ENCODE measurements at regions not wholly inside any gene's neighbourhood (a gene's known extent, or its start where the extent isn't known, plus 50 kb on each side); places are given as distances from the start of the nearest gene placed in this dataset.

GRCh38 chr3:22121068-22121701, 370.2 kb upstream of the ZNF385D start:
- no peak overlapping the region for H3K4me3 ChIP-seq (ENCODE audit: low read length)
- H3K27ac ChIP-seq (ENCODE audit: low read depth in 1 of 2, low read length in 2 of 2): no peak overlapping the region
- Mint-ChIP-seq H3K27ac (no peak overlapping the region), H3K27me3 (no peaks in the 10 kb centered on the region), H3K36me3 (ENCODE audit: low read depth) (no peaks in the 10 kb centered on the region), H3K4me1 (ENCODE audit: low read depth) (no peaks in the 10 kb centered on the region), H3K9me3 (no peaks in the 10 kb centered on the region), H3K4me3 (no peak overlapping the region)
- intact Hi-C loops (cut with DNase I, micrococcal nuclease): no loop called here
- no peaks in the 10 kb centered on the region for H3K27me3 ChIP-seq (ENCODE audit: control insufficient read depth in 1 of 2, insufficient read depth in 2 of 2, low read length in 2 of 2)
- no peaks in the 10 kb centered on the region for H3K9me3 ChIP-seq (ENCODE audit: control insufficient read depth in 1 of 2, insufficient read depth in 1 of 2, low read length in 2 of 2)
- ATAC-seq (ENCODE audit: poor library complexity) (no peak), DNase-seq (no peak)
- H3K4me1 ChIP-seq (ENCODE audit: insufficient read depth, low read length): no peaks in the 10 kb centered on the region
- POLR2A ChIA-PET: no interaction called here
- H3K36me3 ChIP-seq (ENCODE audit: insufficient read depth, low read length): no peaks in the 10 kb centered on the region
- TF ChIP-seq CTCF (IDR thresholded peaks at IDR 0.05): no peak
- CTCF ChIA-PET: no interaction called here

- Histone ChIP-seq H3K27me3 (ENCODE audit: control insufficient read depth in 1 of 2, insufficient read depth in 2 of 2, low read length in 2 of 2) (no peaks in the 10 kb centered on the region), H3K4me3 (ENCODE audit: low read length) (no peak overlapping the region), H3K36me3 (ENCODE audit: insufficient read depth, low read length) (no peaks in the 10 kb centered on the region), H3K4me1 (ENCODE audit: insufficient read depth, low read length) (no peaks in the 10 kb centered on the region), H3K9me3 (ENCODE audit: control insufficient read depth in 1 of 2, insufficient read depth in 1 of 2, low read length in 2 of 2) (no peaks in the 10 kb centered on the region), H3K27ac (ENCODE audit: low read depth in 1 of 2, low read length in 2 of 2) (no peak overlapping the region)
- H3K9me3 Mint-ChIP-seq: peaks cover 3% of the 10 kb centered on the region
- ChIA-PET POLR2A (no interaction called here), CTCF (no interaction called here)
- no peaks in the 10 kb centered on the region for H3K4me1 Mint-ChIP-seq (ENCODE audit: low read depth)
- no peak for TF ChIP-seq CTCF (IDR thresholded peaks at IDR 0.05)
- DNase-seq (no peak), ATAC-seq (ENCODE audit: poor library complexity) (no peak)
- H3K36me3 Mint-ChIP-seq (ENCODE audit: low read depth): no peaks in the 10 kb centered on the region
- intact Hi-C loops (cut with DNase I, micrococcal nuclease): no loop called here
- no peaks in the 10 kb centered on the region for H3K27me3 Mint-ChIP-seq
- no peak overlapping the region for H3K27ac Mint-ChIP-seq
- no peak overlapping the region for H3K4me3 Mint-ChIP-seq
Measured at GRCh38 chr3:22122567-22122966, 371.6 kb upstream of the ZNF385D start.

- ChIA-PET CTCF (no interaction called here), POLR2A (no interaction called here)
- no peak for TF ChIP-seq CTCF (IDR thresholded peaks at IDR 0.05)
- Histone ChIP-seq H3K36me3 (ENCODE audit: insufficient read depth, low read length) (no peaks in the 10 kb centered on the region), H3K27ac (ENCODE audit: low read depth in 1 of 2, low read length in 2 of 2) (no peak overlapping the region), H3K9me3 (ENCODE audit: control insufficient read depth in 1 of 2, insufficient read depth in 1 of 2, low read length in 2 of 2) (no peaks in the 10 kb centered on the region), H3K4me3 (ENCODE audit: low read length) (no peak overlapping the region), H3K27me3 (ENCODE audit: control insufficient read depth in 1 of 2, insufficient read depth in 2 of 2, low read length in 2 of 2) (no peaks in the 10 kb centered on the region), H3K4me1 (ENCODE audit: insufficient read depth, low read length) (no peaks in the 10 kb centered on the region)
- intact Hi-C loops (cut with DNase I, micrococcal nuclease): no loop called here
- H3K27ac Mint-ChIP-seq: no peak overlapping the region
- H3K27me3 Mint-ChIP-seq: peaks cover 4% of the 10 kb centered on the region
- peaks cover 3% of the 10 kb centered on the region for H3K9me3 Mint-ChIP-seq
- ATAC-seq (ENCODE audit: poor library complexity) (no peak), DNase-seq (no peak)
- H3K4me1 Mint-ChIP-seq (ENCODE audit: low read depth): no peaks in the 10 kb centered on the region
- no peak overlapping the region for H3K4me3 Mint-ChIP-seq
- no peaks in the 10 kb centered on the region for H3K36me3 Mint-ChIP-seq (ENCODE audit: low read depth)
Measured at GRCh38 chr3:22129101-22129500, 378.1 kb upstream of the ZNF385D start.

All from CD4-positive, alpha-beta T cell (primary cell).